Stomach smooth muscle (tissue), 2 donors: ENCODE measurements at regions not wholly inside any gene's neighbourhood (a gene's known extent, or its start where the extent isn't known, plus 50 kb on each side); places are given as distances from the start of the nearest gene placed in this dataset.

Source experiments
- H3K27ac ChIP-seq: one replicate; pipeline ENCODE4 v1.7.0; 2013; ENCODE audit warnings: mild to moderate bottlenecking, low read length, inconsistent platforms
- H3K27me3 ChIP-seq, 2 donors: one replicate each; pipeline ENCODE4 v1.7.0; 2013; ENCODE audit warnings: low read length in 2 of 2; ENCODE audit not compliant: insufficient read depth in 2 of 2, control insufficient read depth in 1 of 2
- H3K36me3 ChIP-seq, 2 donors: one replicate each; pipeline ENCODE4 v1.7.0; 2013; ENCODE audit warnings: low read length in 2 of 2; ENCODE audit not compliant: control insufficient read depth in 2 of 2, insufficient read depth in 2 of 2
- H3K4me1 ChIP-seq: one replicate; pipeline ENCODE4 v1.7.0; 2013; ENCODE audit warnings: low read length; ENCODE audit not compliant: control insufficient read depth, insufficient read depth
- H3K4me3 ChIP-seq, 2 donors: one replicate each; pipeline ENCODE4 v1.7.0; 2013; ENCODE audit warnings: low read length in 2 of 2
- H3K9ac ChIP-seq, 2 donors: one replicate each; pipeline ENCODE4 v1.7.0; 2013; ENCODE audit warnings: low read length in 2 of 2, mild to moderate bottlenecking in 1 of 2
- H3K9me3 ChIP-seq, 2 donors: one replicate each; pipeline ENCODE4 v1.7.0; 2013; ENCODE audit warnings: low read length in 2 of 2; ENCODE audit not compliant: control insufficient read depth in 2 of 2
- donor health status: healthy.
- donor health status: Pancreatic carcinoma.

GRCh38 chr2:37782721-37783371, 111.4 kb upstream of the CDC42EP3 start:
- peak overlapping the region; percentile 85 for H3K27ac ChIP-seq
- peaks cover 35% of the 10 kb centered on the region for H3K4me1 ChIP-seq

GRCh38 chr2:37783545-37783944, 112.1 kb upstream of the CDC42EP3 start:
- no peak overlapping the region for H3K4me3 ChIP-seq
- H3K27ac ChIP-seq, result no peak overlapping the region
- H3K9ac ChIP-seq, result no peak overlapping the region
- no peaks in the 10 kb centered on the region for H3K27me3 ChIP-seq
- H3K9me3 ChIP-seq, result peaks cover 2 to 9% of the 10 kb centered on the region in 2 donors
- peaks cover 28% of the 10 kb centered on the region for H3K4me1 ChIP-seq
- H3K36me3 ChIP-seq, result no peaks in the 10 kb centered on the region

More at GRCh38 chr2:37782721-37783371, 111.4 kb upstream of the CDC42EP3 start:
- peak overlapping the region; percentile 29 to 61 for H3K9ac ChIP-seq
- H3K4me3 ChIP-seq, result peak overlapping the region in 1 of 2 donors; percentile 8
- no peaks in the 10 kb centered on the region for H3K27me3 ChIP-seq
- peaks cover 0 to 4% of the 10 kb centered on the region in 2 donors for H3K9me3 ChIP-seq
- H3K36me3 ChIP-seq, result no peaks in the 10 kb centered on the region

GRCh38 chr2:37784071-37784758, 112.8 kb upstream of the CDC42EP3 start:
- no peaks in the 10 kb centered on the region for H3K27me3 ChIP-seq
- no peak overlapping the region for H3K4me3 ChIP-seq
- peaks cover 25% of the 10 kb centered on the region for H3K4me1 ChIP-seq
- no peak overlapping the region for H3K9ac ChIP-seq
- H3K27ac ChIP-seq, result no peak overlapping the region
- H3K9me3 ChIP-seq, result peaks cover 2 to 12% of the 10 kb centered on the region in 2 donors
- H3K36me3 ChIP-seq, result no peaks in the 10 kb centered on the region

GRCh38 chr2:37784759-37785149, 113.3 kb upstream of the CDC42EP3 start:
- Histone ChIP-seq H3K27me3 (no peaks in the 10 kb centered on the region), H3K9me3 (peaks cover 2 to 12% of the 10 kb centered on the region in 2 donors), H3K4me1 (peaks cover 22% of the 10 kb centered on the region), H3K9ac (no peak overlapping the region), H3K4me3 (no peak overlapping the region), H3K27ac (no peak overlapping the region), H3K36me3 (no peaks in the 10 kb centered on the region)

- Histone ChIP-seq H3K36me3 (no peaks in the 10 kb centered on the region), H3K27ac (no peak overlapping the region), H3K9ac (no peak overlapping the region), H3K4me3 (no peak overlapping the region), H3K4me1 (peaks cover 10% of the 10 kb centered on the region), H3K27me3 (no peaks in the 10 kb centered on the region), H3K9me3 (peaks cover 2 to 12% of the 10 kb centered on the region in 2 donors)
Observed at GRCh38 chr2:37786191-37786698, 114.8 kb upstream of the CDC42EP3 start.

- peaks cover 2 to 12% of the 10 kb centered on the region in 2 donors for H3K9me3 ChIP-seq
- H3K36me3 ChIP-seq, result no peaks in the 10 kb centered on the region
- H3K4me3 ChIP-seq, result no peak overlapping the region
- no peak overlapping the region for H3K27ac ChIP-seq
- H3K27me3 ChIP-seq, result no peaks in the 10 kb centered on the region
- no peak overlapping the region for H3K9ac ChIP-seq
- peaks cover 10% of the 10 kb centered on the region for H3K4me1 ChIP-seq
Observed at GRCh38 chr2:37786854-37787253, 115.4 kb upstream of the CDC42EP3 start.

- Histone ChIP-seq H3K27ac (no peak overlapping the region), H3K36me3 (no peaks in the 10 kb centered on the region), H3K9ac (no peak overlapping the region)
Observed at GRCh38 chr2:37788602-37789209, 117.3 kb upstream of the CDC42EP3 start.

GRCh38 chr2:37790019-37790418, 118.6 kb upstream of the CDC42EP3 start:
- Histone ChIP-seq H3K27me3 (no peaks in the 10 kb centered on the region), H3K4me3 (no peak overlapping the region), H3K27ac (no peak overlapping the region), H3K36me3 (no peaks in the 10 kb centered on the region), H3K9me3 (peaks cover 2 to 12% of the 10 kb centered on the region in 2 donors), H3K9ac (no peak overlapping the region), H3K4me1 (peaks cover 3% of the 10 kb centered on the region)

More at GRCh38 chr2:37788602-37789209, 117.3 kb upstream of the CDC42EP3 start:
- peaks cover 2 to 12% of the 10 kb centered on the region in 2 donors for H3K9me3 ChIP-seq
- peaks cover 3% of the 10 kb centered on the region for H3K4me1 ChIP-seq
- H3K4me3 ChIP-seq, result no peak overlapping the region
- no peaks in the 10 kb centered on the region for H3K27me3 ChIP-seq

- H3K9ac ChIP-seq, result no peak overlapping the region
- H3K36me3 ChIP-seq, result no peaks in the 10 kb centered on the region
- no peak overlapping the region for H3K4me3 ChIP-seq
- H3K27ac ChIP-seq, result no peak overlapping the region
- peaks cover 2 to 12% of the 10 kb centered on the region in 2 donors for H3K9me3 ChIP-seq
- no peaks in the 10 kb centered on the region for H3K27me3 ChIP-seq
- peaks cover 3% of the 10 kb centered on the region for H3K4me1 ChIP-seq
Observed at GRCh38 chr2:37790462-37790861, 119.0 kb upstream of the CDC42EP3 start.

GRCh38 chr2:37792366-37792765, 120.9 kb upstream of the CDC42EP3 start:
- Histone ChIP-seq H3K4me3 (no peak overlapping the region), H3K27me3 (no peaks in the 10 kb centered on the region), H3K27ac (no peak overlapping the region), H3K9me3 (peaks cover 2 to 10% of the 10 kb centered on the region in 2 donors), H3K36me3 (no peaks in the 10 kb centered on the region), H3K4me1 (peaks cover 8% of the 10 kb centered on the region), H3K9ac (no peak overlapping the region)
